Peyer's patch (tissue), 4 donors: ENCODE measurements at regions not wholly inside any gene's neighbourhood (a gene's known extent, or its start where the extent isn't known, plus 50 kb on each side); places are given as distances from the start of the nearest gene placed in this dataset.

Experiments
- DNase-seq, 3 donors: peaks; one replicate each; pipeline ENCODE4 v3.0.0-alpha.2; 2017 to 2019
- H3K27ac ChIP-seq, 4 donors: fragments of 200-600 bp; sonication (generic); one replicate each; pipeline ENCODE4 v1.5.1; 2016 to 2019
- H3K27me3 ChIP-seq, 2 donors: fragments of 200-600 bp; sonication (generic); one replicate each; pipeline ENCODE4 v1.5.1; 2019
- H3K36me3 ChIP-seq, 3 donors: fragments of 200-600 bp; sonication (generic); one replicate each; pipeline ENCODE4 v1.5.1; 2016 to 2019
- H3K4me1 ChIP-seq, 4 donors: fragments of 200-600 bp; sonication (generic); one replicate each; pipeline ENCODE4 v1.5.1; 2016 to 2019
- H3K4me3 ChIP-seq, 4 donors: fragments of 200-600 bp; sonication (generic); 1 replicate in 3 of 4; 2 replicates in 1 of 4; pipeline ENCODE4 v1.5.1; 2016 to 2019; ENCODE audit warnings: mild to moderate bottlenecking in 1 of 4
- H3K9me3 ChIP-seq, 4 donors: fragments of 200-600 bp; sonication (generic); one replicate each; pipeline ENCODE4 v1.5.1; 2016 to 2019; ENCODE audit warnings: mild to moderate bottlenecking in 1 of 4
- POLR2A ChIP-seq, 2 donors: fragments of 450-650 bp; IDR thresholded peaks; one replicate each; pipeline ENCODE4 v1.5.1; 2017; ENCODE audit warnings: antibody characterized with exemption in 2 of 2, mild to moderate bottlenecking in 2 of 2, moderate library complexity in 2 of 2
- TF ChIP-seq, protein P1 (sequence below), 6 experiments: fragments of 450-650 bp in 4 of 6; fragments of 200-600 bp in 2 of 6; sonication (generic) in 1 of 6; IDR thresholded peaks; one replicate each; pipeline ENCODE4 v1.5.1; 2017 to 2019; ENCODE audit warnings: antibody characterized with exemption in 6 of 6, mild to moderate bottlenecking in 3 of 6, moderate library complexity in 1 of 6

GRCh38 chr9:84450029-84450428 lies 109.5 kb upstream of the SLC28A3 start:
- H3K27ac ChIP-seq, result no peak overlapping the region
- DNase-seq, result no peak
- no peaks in the 10 kb centered on the region for H3K4me1 ChIP-seq
- no peaks in the 10 kb centered on the region for H3K27me3 ChIP-seq
- H3K36me3 ChIP-seq, result no peaks in the 10 kb centered on the region
- TF ChIP-seq, protein P1, sequence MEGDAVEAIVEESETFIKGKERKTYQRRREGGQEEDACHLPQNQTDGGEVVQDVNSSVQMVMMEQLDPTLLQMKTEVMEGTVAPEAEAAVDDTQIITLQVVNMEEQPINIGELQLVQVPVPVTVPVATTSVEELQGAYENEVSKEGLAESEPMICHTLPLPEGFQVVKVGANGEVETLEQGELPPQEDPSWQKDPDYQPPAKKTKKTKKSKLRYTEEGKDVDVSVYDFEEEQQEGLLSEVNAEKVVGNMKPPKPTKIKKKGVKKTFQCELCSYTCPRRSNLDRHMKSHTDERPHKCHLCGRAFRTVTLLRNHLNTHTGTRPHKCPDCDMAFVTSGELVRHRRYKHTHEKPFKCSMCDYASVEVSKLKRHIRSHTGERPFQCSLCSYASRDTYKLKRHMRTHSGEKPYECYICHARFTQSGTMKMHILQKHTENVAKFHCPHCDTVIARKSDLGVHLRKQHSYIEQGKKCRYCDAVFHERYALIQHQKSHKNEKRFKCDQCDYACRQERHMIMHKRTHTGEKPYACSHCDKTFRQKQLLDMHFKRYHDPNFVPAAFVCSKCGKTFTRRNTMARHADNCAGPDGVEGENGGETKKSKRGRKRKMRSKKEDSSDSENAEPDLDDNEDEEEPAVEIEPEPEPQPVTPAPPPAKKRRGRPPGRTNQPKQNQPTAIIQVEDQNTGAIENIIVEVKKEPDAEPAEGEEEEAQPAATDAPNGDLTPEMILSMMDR (IDR thresholded peaks at IDR 0.05), result no peak
- no peak for TF ChIP-seq POLR2A (IDR thresholded peaks at IDR 0.05)
- H3K9me3 ChIP-seq, result no peaks in the 10 kb centered on the region
- H3K4me3 ChIP-seq, result no peak overlapping the region

GRCh38 chr9:84456527-84456926 lies 116.0 kb upstream of the SLC28A3 start:
- H3K9me3 ChIP-seq, result peaks cover 0 to 4% (median 0%) of the 10 kb centered on the region in 4 donors
- no peak for TF ChIP-seq POLR2A (IDR thresholded peaks at IDR 0.05)
- TF ChIP-seq, protein P1 (IDR thresholded peaks at IDR 0.05), result no peak

DNA sequence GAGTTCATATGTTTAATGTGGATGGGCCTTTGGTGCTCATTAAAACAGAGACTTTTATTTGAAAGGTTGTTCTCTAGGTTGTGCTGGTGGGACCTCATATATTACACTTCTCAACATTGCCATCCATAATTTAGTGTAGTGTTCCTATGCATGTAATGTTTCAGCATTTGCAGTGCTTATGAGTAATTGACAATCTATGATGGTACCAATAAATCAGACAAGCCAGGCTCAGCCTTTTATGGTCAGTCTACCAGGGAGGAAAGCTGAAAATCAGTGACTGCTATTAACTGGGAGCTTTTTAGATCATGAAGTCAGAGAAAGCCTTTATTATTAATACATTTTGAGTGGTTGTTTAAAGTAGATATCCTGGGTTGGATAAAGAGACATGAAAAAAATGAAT lies 120.1 kb upstream of the SLC28A3 start:
- Histone ChIP-seq H3K36me3 (no peaks in the 10 kb centered on the region), H3K27me3 (no peaks in the 10 kb centered on the region), H3K9me3 (peaks cover 0 to 4% (median 0%) of the 10 kb centered on the region in 4 donors), H3K27ac (no peak overlapping the region), H3K4me3 (no peak overlapping the region), H3K4me1 (no peaks in the 10 kb centered on the region)
- no peak for DNase-seq
- TF ChIP-seq, protein P1 (IDR thresholded peaks at IDR 0.05), result no peak
- no peak for TF ChIP-seq POLR2A (IDR thresholded peaks at IDR 0.05)

More at GRCh38 chr9:84456527-84456926, 116.0 kb upstream of the SLC28A3 start:
- H3K36me3 ChIP-seq, result no peaks in the 10 kb centered on the region
- no peaks in the 10 kb centered on the region for H3K27me3 ChIP-seq
- no peak overlapping the region for H3K27ac ChIP-seq
- H3K4me1 ChIP-seq, result no peaks in the 10 kb centered on the region
- no peak for DNase-seq
- no peak overlapping the region for H3K4me3 ChIP-seq

DNA sequence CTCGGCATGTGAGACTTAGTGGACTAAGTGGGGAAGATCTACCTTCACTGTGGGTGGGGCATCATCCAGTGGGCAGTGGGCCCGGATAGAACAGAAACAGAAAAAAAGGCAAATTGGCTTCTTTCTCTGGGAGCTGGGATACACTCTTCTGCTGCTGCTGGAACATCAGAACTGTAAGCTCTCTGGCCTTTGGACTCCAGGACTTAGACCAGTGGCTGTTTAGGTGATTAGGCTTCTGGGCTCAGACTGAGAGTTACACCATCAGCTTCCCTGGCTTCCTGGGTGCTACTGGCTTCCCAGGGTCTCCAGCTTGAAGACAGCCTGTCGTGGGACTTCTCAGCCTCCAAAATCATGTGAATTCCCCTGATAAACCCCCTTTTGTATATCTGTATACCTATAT lies 122.7 kb upstream of the SLC28A3 start:
- Histone ChIP-seq H3K9me3 (no peaks in the 10 kb centered on the region), H3K27ac (no peak overlapping the region), H3K27me3 (no peaks in the 10 kb centered on the region), H3K36me3 (no peaks in the 10 kb centered on the region), H3K4me3 (no peak overlapping the region), H3K4me1 (no peaks in the 10 kb centered on the region)
- no peak for TF ChIP-seq POLR2A (IDR thresholded peaks at IDR 0.05)
- no peak for DNase-seq

GRCh38 chr9:84466580-84467285 lies 126.2 kb upstream of the SLC28A3 start:
- Histone ChIP-seq H3K4me3 (no peak overlapping the region), H3K9me3 (no peaks in the 10 kb centered on the region), H3K36me3 (no peaks in the 10 kb centered on the region), H3K27me3 (no peaks in the 10 kb centered on the region), H3K4me1 (no peaks in the 10 kb centered on the region), H3K27ac (no peak overlapping the region)
- no peak for DNase-seq
- TF ChIP-seq POLR2A (IDR thresholded peaks at IDR 0.05), result no peak
- TF ChIP-seq, protein P1 (IDR thresholded peaks at IDR 0.05), result no peak

GRCh38 chr9:84471816-84472215 lies 131.3 kb upstream of the SLC28A3 start:
- no peak for DNase-seq
- H3K4me3 ChIP-seq, result no peak overlapping the region
- H3K4me1 ChIP-seq, result no peaks in the 10 kb centered on the region
- H3K27me3 ChIP-seq, result no peaks in the 10 kb centered on the region
- H3K27ac ChIP-seq, result no peak overlapping the region
- no peak for TF ChIP-seq POLR2A (IDR thresholded peaks at IDR 0.05)
- TF ChIP-seq, protein P1 (IDR thresholded peaks at IDR 0.05), result no peak
- no peaks in the 10 kb centered on the region for H3K9me3 ChIP-seq
- no peaks in the 10 kb centered on the region for H3K36me3 ChIP-seq
